Heart right ventricle (tissue), 16 donors: ENCODE measurements at regions not wholly inside any gene's neighbourhood (a gene's known extent, or its start where the extent isn't known, plus 50 kb on each side); places are given as distances from the start of the nearest gene placed in this dataset.

Source experiments
- ATAC-seq, 8 donors: fragments of 200-7000 bp; cut with Tn5 transposase; one replicate each; pipeline ENCODE4 v1.9.1; 2020; ENCODE audit warnings: mild to moderate bottlenecking in 8 of 8, moderate library complexity in 8 of 8, moderate number of reproducible peaks in 1 of 8
- DNase-seq, 2 donors: peaks; one replicate each; pipeline ENCODE4 v3.0.0-alpha.2; 2020
- H3K27ac ChIP-seq, 10 donors: fragments of 200-600 bp; sonication (generic) in 2 of 10; one replicate each; pipeline versions ENCODE4 v1.5.0 to v1.8.0; 2020 to 2022; ENCODE audit warnings: mild to moderate bottlenecking in 3 of 10
- H3K27me3 ChIP-seq, 7 donors: fragments of 200-600 bp; one replicate each; pipeline ENCODE4 v1.8.0; 2021 to 2022; ENCODE audit warnings: mild to moderate bottlenecking in 2 of 7
- H3K36me3 ChIP-seq, 9 donors: fragments of 200-600 bp; sonication (generic) in 1 of 9; one replicate each; pipeline versions ENCODE4 v1.5.0 to v1.8.0; 2020 to 2022; ENCODE audit warnings: mild to moderate bottlenecking in 2 of 9
- H3K4me1 ChIP-seq, 9 donors: fragments of 200-600 bp; sonication (generic) in 1 of 9; one replicate each; pipeline versions ENCODE4 v1.5.0 to v1.8.0; 2020 to 2022; ENCODE audit warnings: mild to moderate bottlenecking in 4 of 9
- H3K4me3 ChIP-seq, 10 donors: fragments of 200-600 bp; sonication (generic) in 2 of 10; one replicate each; pipeline versions ENCODE4 v1.5.0 to v1.8.0; 2020 to 2022; ENCODE audit warnings: mild to moderate bottlenecking in 7 of 10, moderate library complexity in 2 of 10
- H3K9me3 ChIP-seq, 11 donors: fragments of 200-600 bp in 10 of 11; sonication (generic) in 2 of 11; one replicate each; pipeline versions ENCODE4 v1.5.0 to v1.8.0; 2013 to 2022; ENCODE audit warnings: mild to moderate bottlenecking in 2 of 11, control low read depth in 1 of 11, moderate library complexity in 1 of 11
- WGBS, 2 donors: extraction: QIAGEN DNeasy Blood & Tissue Kit; methylation state at CpG; one replicate each; pipeline ENCODE4 v1.1.7; 2013; ENCODE audit warnings: inconsistent platforms in 1 of 2; 5-methylcytosine and 5-hydroxymethylcytosine counted together
- intact Hi-C, 10 donors: fragments of 100-400 bp; cut with DNase I; formaldehyde crosslinking; loops; one replicate each; pipeline versions ENCODE4 v1.11.1 to v1.14.2; 2022
- TF ChIP-seq, protein P1 (sequence below), 9 donors: fragments of 200-600 bp; sonication (generic) in 2 of 9; IDR thresholded peaks; one replicate each; pipeline versions ENCODE4 v1.5.0 to v1.8.0; 2021 to 2022; ENCODE audit warnings: antibody characterized with exemption in 9 of 9, mild to moderate bottlenecking in 5 of 9, moderate library complexity in 1 of 9
- donor health status: Arrhythmogenic right ventricular cardiomyopathy.
- donor health status: ischemic (EF 13 %, LVEDD 7.1; RV severe dilation, severe dysfunction).
- donor health status: healthy with polysubstance abuse.
- donor health status: DM: no; HTN: yes; CAD: no.
- donor health status: DM: no; HTN: no; CAD: no.
- donor health status: ischemic (EF 25% LVEDD 6.9; RV normal size, moderate dysfunction).
- donor health status: ischemic (EF 25% LVEDD 5.7; RV mildly dilated, moderate dysfunction).
- donor health status: healthy.
- donor health status: DM: yes; HTN: yes; CAD: no.
- donor health status: Ischemic cardiomyopathy.
- donor health status: ischemic (EF 35%, LVEDD 5.7; RV mildly dilated, moderate dysfunction).
- donor health status: nonischemic (EF 11% LVEDD 7.7; RV severe dilation, severe dysfunction).
- donor health status: DM: yes; HTN: yes; CAD: no.
- donor health status: PGD.
- donor health status: ischemic (EF 29% LVEDD 5.4; RV normal size, mild dysfunction).
- donor health status: nonischemic (EF 23%, LVEDD 6.1; RV moderate dilation, normal function).

DNA sequence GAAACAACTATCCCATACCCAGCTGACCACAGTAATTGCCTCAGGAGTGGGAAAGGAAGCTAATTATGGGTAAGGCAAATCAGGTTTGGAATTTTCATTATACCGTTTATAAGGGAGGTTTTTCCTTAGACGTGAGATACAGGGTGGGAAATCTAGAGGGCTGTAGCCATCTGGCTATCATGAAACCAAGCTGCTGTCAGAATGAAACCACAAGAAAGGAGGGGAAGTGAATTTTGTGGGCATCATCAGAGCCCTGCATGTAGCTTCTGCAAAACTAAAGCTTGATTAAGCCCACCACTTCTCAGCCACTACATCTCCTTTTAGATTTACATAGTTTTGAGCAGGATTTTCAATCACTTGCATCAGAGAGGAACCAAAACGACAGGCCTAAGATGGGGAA is 893.5 kb downstream of the TUSC7 start:
- H3K36me3 ChIP-seq, result no peaks in the 10 kb centered on the region
- H3K4me1 ChIP-seq, result no peaks in the 10 kb centered on the region
- H3K4me3 ChIP-seq, result no peak overlapping the region
- H3K27ac ChIP-seq, result no peak overlapping the region
- TF ChIP-seq, protein P1, sequence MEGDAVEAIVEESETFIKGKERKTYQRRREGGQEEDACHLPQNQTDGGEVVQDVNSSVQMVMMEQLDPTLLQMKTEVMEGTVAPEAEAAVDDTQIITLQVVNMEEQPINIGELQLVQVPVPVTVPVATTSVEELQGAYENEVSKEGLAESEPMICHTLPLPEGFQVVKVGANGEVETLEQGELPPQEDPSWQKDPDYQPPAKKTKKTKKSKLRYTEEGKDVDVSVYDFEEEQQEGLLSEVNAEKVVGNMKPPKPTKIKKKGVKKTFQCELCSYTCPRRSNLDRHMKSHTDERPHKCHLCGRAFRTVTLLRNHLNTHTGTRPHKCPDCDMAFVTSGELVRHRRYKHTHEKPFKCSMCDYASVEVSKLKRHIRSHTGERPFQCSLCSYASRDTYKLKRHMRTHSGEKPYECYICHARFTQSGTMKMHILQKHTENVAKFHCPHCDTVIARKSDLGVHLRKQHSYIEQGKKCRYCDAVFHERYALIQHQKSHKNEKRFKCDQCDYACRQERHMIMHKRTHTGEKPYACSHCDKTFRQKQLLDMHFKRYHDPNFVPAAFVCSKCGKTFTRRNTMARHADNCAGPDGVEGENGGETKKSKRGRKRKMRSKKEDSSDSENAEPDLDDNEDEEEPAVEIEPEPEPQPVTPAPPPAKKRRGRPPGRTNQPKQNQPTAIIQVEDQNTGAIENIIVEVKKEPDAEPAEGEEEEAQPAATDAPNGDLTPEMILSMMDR (IDR thresholded peaks at IDR 0.05), result no peak
- no peaks in the 10 kb centered on the region for H3K9me3 ChIP-seq
- DNase-seq, result no peak
- 35 to 36% methylated on average over 3 of the region's 3 CpGs for WGBS, 2 donors
- peaks cover 0 to 5% (median 0%) of the 10 kb centered on the region in 7 donors for H3K27me3 ChIP-seq
- peak in 4 of 8 donors; percentile 19 to 47 (median 34) for ATAC-seq
- intact Hi-C loops, result no loop called here

DNA sequence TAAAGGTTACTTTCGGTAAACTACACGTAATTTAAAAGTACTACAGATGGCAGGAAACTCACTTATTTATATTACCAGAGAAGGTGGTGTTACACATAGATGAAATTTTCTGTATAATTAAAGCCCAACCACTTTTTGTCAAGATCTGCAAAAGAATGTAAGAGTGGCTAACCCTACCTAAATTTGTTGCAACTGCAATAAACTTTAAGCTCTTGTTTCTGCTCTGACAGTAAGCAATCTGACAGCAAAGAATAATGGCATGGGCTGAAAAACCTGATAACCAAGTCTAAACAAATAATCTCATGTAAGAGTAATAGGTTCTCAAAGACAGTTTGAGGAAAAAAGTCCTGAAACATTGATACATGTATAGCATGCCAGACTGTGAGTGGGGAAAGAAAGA is 897.3 kb downstream of the TUSC7 start:
- Histone ChIP-seq H3K36me3 (no peaks in the 10 kb centered on the region), H3K27me3 (no peaks in the 10 kb centered on the region), H3K4me3 (no peak overlapping the region), H3K27ac (no peak overlapping the region), H3K9me3 (peaks cover 0 to 3% (median 0%) of the 10 kb centered on the region in 11 donors), H3K4me1 (no peaks in the 10 kb centered on the region)
- TF ChIP-seq, protein P1 (IDR thresholded peaks at IDR 0.05), result no peak
- intact Hi-C loops, result no loop called here
- 70 to 74% methylated on average over 2 of the region's 2 CpGs for WGBS, 2 donors
- no peak for DNase-seq
- no peak for ATAC-seq

DNA sequence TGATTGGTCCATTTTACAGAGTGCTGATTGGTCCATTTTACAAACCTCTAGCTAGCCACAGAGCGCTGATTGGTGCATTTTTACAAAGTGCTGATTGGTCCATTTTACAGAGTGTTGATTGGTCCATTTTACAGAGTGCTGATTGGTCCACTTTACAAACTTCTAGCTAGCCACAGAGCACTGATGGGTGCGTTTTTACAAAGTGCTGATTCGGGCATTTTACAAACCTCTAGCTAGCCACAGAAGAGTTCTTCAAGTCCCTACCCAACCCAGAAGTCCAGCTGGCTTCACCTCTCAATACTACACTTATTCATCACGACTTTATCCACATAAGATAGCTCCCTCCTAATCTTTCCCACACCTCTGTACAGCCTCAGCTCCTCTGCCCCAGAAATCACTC is 899.8 kb downstream of the TUSC7 start:
- 54 to 67% methylated on average over 4 of the region's 4 CpGs for WGBS, 2 donors
- Histone ChIP-seq H3K4me3 (no peak overlapping the region), H3K36me3 (no peaks in the 10 kb centered on the region), H3K27ac (no peak overlapping the region), H3K9me3 (peaks cover 0 to 3% (median 0%) of the 10 kb centered on the region in 11 donors), H3K27me3 (no peaks in the 10 kb centered on the region), H3K4me1 (no peaks in the 10 kb centered on the region)
- TF ChIP-seq, protein P1 (IDR thresholded peaks at IDR 0.05), result no peak
- ATAC-seq, result no peak
- DNase-seq, result no peak
- intact Hi-C loops, result no loop called here

DNA sequence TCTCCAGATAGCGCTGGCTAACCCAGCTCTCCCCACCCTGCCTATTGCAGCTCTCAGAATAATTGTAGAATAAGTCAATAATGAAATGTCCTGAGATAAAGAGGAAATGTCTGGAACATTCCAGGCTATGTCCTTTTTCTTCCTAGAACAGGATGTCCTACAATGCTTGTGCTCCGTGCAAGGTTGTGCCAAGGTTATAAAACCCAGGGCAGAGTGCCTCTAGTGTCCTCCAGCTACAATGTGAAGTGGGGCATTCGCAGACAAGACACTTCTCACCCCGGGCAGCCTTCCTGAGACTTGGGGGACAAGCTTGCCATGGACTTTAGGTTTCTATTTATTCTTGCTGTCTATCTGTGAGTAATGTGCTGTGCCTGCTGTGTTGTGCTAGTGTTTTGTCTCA is 900.6 kb downstream of the TUSC7 start:
- DNase-seq, result no peak
- intact Hi-C loops, result no loop called here
- H3K4me1 ChIP-seq, result no peaks in the 10 kb centered on the region
- H3K4me3 ChIP-seq, result no peak overlapping the region
- no peak overlapping the region for H3K27ac ChIP-seq
- TF ChIP-seq, protein P1 (IDR thresholded peaks at IDR 0.05), result no peak
- H3K36me3 ChIP-seq, result no peaks in the 10 kb centered on the region
- H3K27me3 ChIP-seq, result no peaks in the 10 kb centered on the region
- peaks cover 0 to 3% (median 0%) of the 10 kb centered on the region in 11 donors for H3K9me3 ChIP-seq
- ATAC-seq, result peak in 1 of 8 donors; percentile 24
- 52 to 57% methylated on average over 4 of the region's 4 CpGs for WGBS, 2 donors
